ENCODE measurements at regions not wholly inside any gene's neighbourhood (a gene's known extent, or its start where the extent isn't known, plus 50 kb on each side); places are given as distances from the start of the nearest gene placed in this dataset.

- TF ChIP-seq POLR2A (IDR thresholded peaks at IDR 0.05): no peak
- TF ChIP-seq CTCF (IDR thresholded peaks at IDR 0.05): no peak
- no peak for TF ChIP-seq POLR2AphosphoS5 (IDR thresholded peaks at IDR 0.05)
- no peak for TF ChIP-seq EP300 (IDR thresholded peaks at IDR 0.05; ENCODE audit: low read depth)
Measured at GRCh38 chr3:152621006-152621868, 213.7 kb upstream of the P2RY1 start.

Measured in transverse colon (tissue), 4 donors.